ENCODE measurements at regions not wholly inside any gene's neighbourhood (a gene's known extent, or its start where the extent isn't known, plus 50 kb on each side); places are given as distances from the start of the nearest gene placed in this dataset.
A peak's percentile ranks its signal among the peaks of the same experiment; 100 is the strongest.

DNA sequence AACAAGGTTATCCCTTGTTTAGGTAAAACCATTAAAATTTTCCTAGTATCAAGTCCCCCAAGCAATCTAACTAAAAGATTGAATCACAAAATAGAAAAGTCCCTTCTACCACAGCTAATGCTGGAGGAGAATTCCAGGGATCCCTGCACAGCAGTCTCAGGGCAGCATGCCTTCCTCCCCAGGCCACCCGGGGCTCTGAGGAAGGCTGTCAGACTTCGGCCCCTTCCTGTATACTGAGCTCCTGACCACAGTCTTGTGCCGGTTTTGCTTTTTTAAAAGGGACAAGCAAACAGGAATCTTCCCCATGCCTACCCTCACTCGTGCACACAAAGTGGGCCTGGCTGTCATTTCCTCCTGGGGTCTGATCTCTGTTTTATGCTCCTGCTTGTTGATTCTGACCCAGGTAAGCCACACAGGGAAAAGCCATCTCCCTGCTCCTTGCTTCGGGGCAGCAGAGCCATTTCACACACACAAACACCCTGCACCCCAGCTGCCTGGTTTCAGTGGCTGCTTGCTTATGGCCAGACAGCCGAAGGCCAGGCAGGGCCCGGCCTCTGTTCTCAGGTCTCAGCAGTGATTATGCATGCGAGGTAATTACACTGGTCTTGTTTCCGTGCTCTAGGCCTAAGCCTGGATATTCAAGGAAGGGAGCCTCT is 211.9 kb downstream of the NXNL2 start:
- DNase-seq = no peak
- Histone ChIP-seq H3K27ac (peak overlapping the region; percentile 50 to 62), H3K4me3 (no peak overlapping the region)

DNA sequence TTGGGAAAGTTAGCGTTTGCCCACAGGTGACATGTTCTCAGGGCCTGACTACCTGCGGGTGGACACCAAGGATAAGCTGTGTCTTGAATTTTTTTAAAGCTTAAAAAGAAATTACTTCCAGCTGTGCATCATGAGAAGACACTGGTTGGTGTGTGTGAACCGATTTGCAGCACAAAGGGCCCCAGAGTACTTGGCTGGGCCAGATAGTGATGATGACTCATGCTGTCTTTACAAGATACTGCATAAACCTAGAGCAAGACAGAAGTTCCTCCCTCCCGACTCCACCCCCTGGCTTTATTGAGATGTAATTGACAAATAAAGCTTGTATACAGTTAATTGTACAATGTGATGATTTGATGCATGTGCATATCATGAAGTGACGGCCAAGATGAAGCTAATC is 212.8 kb downstream of the NXNL2 start:
- intact Hi-C loops (cut with DNase I; ENCODE audit: low total_unique reads) = loop anchor here (5.0 kb wide), 1 partner anchor 250 kb away; no protein-coding TSS in a partner anchor
- Histone ChIP-seq H3K36me3 (no peaks in the 10 kb centered on the region), H3K4me1 (peaks cover 4 to 8% of the 10 kb centered on the region in 2 donors), H3K27me3 (no peaks in the 10 kb centered on the region), H3K9me3 (no peaks in the 10 kb centered on the region), H3K4me3 (no peak overlapping the region), H3K27ac (peak overlapping the region; percentile 50 to 62)
- peak; percentile 57 to 74 for DNase-seq
- TF ChIP-seq POLR2A (IDR thresholded peaks at IDR 0.05) = no peak
- TF ChIP-seq, protein P1, sequence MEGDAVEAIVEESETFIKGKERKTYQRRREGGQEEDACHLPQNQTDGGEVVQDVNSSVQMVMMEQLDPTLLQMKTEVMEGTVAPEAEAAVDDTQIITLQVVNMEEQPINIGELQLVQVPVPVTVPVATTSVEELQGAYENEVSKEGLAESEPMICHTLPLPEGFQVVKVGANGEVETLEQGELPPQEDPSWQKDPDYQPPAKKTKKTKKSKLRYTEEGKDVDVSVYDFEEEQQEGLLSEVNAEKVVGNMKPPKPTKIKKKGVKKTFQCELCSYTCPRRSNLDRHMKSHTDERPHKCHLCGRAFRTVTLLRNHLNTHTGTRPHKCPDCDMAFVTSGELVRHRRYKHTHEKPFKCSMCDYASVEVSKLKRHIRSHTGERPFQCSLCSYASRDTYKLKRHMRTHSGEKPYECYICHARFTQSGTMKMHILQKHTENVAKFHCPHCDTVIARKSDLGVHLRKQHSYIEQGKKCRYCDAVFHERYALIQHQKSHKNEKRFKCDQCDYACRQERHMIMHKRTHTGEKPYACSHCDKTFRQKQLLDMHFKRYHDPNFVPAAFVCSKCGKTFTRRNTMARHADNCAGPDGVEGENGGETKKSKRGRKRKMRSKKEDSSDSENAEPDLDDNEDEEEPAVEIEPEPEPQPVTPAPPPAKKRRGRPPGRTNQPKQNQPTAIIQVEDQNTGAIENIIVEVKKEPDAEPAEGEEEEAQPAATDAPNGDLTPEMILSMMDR (IDR thresholded peaks at IDR 0.05) = no peak

More for the DNA sequence above, 211.9 kb downstream of the NXNL2 start:
- TF ChIP-seq POLR2A (IDR thresholded peaks at IDR 0.05) = no peak
- TF ChIP-seq, protein P1 (IDR thresholded peaks at IDR 0.05) = no peak
- Histone ChIP-seq H3K27me3 (no peaks in the 10 kb centered on the region), H3K36me3 (no peaks in the 10 kb centered on the region), H3K4me1 (peaks cover 4 to 8% of the 10 kb centered on the region in 2 donors), H3K9me3 (no peaks in the 10 kb centered on the region)
- intact Hi-C loops (cut with DNase I; ENCODE audit: low total_unique reads) = loop anchor here (5.0 kb wide), 1 partner anchor 250 kb away; no protein-coding TSS in a partner anchor

DNA sequence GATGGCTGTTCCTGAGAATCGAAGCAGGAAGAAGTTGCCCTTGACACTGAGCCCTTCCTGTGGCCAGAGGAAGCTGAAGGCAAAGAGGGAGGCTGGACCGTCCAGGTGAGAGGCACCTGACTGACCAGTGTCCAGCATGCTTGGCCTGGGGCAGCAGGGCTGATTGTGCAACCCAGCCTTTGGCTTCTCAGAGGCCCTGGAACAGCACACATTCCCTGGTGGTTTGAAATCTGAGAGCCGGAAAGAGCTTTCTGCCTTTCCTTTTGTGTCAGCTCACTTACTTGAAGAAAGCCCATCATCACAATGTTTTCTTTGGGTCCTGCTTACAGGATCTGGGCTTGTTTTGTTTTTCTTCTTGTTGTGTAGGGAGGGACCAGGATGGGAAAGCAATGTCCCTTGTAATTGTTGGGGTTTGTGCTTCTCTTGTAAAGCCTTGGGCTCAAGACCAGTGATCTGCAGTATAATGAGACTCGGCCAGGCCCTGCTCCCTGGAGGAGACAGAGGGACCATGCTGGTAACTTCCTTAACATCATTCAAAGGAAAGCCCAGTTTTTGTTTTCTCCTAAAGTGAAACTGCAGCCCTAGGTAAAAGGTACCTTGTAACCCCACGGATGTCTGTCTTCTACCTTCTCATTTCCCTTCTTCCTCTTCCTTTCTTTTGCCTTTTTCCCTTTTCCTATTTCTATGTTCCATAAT is 213.7 kb downstream of the NXNL2 start:
- DNase-seq = peak; percentile 69 to 70
- H3K4me1 ChIP-seq = peaks cover 4 to 8% of the 10 kb centered on the region in 2 donors
- H3K36me3 ChIP-seq = no peaks in the 10 kb centered on the region
- H3K4me3 ChIP-seq = no peak overlapping the region
- no peaks in the 10 kb centered on the region for H3K27me3 ChIP-seq
- H3K9me3 ChIP-seq = no peaks in the 10 kb centered on the region
- intact Hi-C loops (cut with DNase I; ENCODE audit: low total_unique reads) = loop anchor here (5.0 kb wide), 1 partner anchor 249 kb away; no protein-coding TSS in a partner anchor
- H3K27ac ChIP-seq = peak overlapping the region; percentile 43 to 62
- TF ChIP-seq, protein P1 (IDR thresholded peaks at IDR 0.05) = no peak
- TF ChIP-seq POLR2A (IDR thresholded peaks at IDR 0.05) = no peak

DNA sequence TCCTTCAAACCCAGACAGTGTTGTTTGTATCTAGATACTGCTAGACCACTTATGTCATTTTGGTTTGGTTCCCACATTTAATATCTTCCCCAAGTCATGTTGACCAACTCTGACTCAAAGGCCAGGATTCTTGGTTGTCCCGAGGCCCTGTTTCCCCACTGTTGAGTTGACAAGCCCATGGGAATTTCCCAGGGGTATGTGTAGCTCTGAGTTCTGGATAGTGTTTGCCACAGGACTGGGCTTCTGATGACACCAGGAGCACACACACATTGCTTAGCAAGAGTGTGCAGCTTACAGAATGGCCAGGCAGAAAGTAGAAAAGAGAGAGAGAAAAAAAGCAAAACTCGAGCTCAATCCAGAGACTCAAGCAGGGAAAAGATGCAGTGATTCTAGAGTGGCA is 214.4 kb downstream of the NXNL2 start:
- H3K4me1 ChIP-seq = peaks cover 4 to 8% of the 10 kb centered on the region in 2 donors
- H3K27ac ChIP-seq = peak overlapping the region in 1 of 2 donors; percentile 62
- H3K4me3 ChIP-seq = no peak overlapping the region
- TF ChIP-seq POLR2A (IDR thresholded peaks at IDR 0.05) = no peak
- TF ChIP-seq, protein P1 (IDR thresholded peaks at IDR 0.05) = no peak
- H3K27me3 ChIP-seq = no peaks in the 10 kb centered on the region
- intact Hi-C loops (cut with DNase I; ENCODE audit: low total_unique reads) = loop anchor here (5.0 kb wide), 1 partner anchor 248 kb away; no protein-coding TSS in a partner anchor
- no peaks in the 10 kb centered on the region for H3K9me3 ChIP-seq
- no peak for DNase-seq
- no peaks in the 10 kb centered on the region for H3K36me3 ChIP-seq

DNA sequence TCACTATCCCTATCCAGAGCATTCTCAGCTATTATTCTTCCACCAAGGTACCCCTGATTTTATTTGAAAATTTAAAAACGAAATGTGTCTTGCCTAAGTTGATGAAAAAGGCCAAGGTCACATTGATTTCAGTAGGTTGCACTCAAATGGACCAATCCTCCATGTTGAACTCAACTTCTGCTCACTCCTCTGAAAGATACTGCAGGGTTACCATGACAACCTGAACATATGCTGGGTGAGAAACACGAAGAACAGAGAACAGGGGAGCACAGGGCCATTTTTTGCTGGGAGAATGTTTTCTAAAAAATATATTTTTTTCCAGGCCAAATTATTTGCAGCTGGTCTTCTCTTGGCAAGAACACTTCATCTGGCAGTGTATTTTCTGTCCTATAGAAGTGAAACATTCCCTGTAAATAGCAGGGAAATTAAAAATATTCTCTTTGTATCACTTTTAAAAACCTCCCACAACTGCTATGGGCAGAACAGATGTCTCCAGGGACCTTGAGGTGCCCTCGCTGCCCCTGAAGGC is 215.9 kb downstream of the NXNL2 start:
- no peak overlapping the region for H3K4me3 ChIP-seq
- H3K27me3 ChIP-seq = no peaks in the 10 kb centered on the region
- H3K4me1 ChIP-seq = peaks cover 4 to 8% of the 10 kb centered on the region in 2 donors
- TF ChIP-seq POLR2A (IDR thresholded peaks at IDR 0.05) = no peak
- TF ChIP-seq, protein P1 (IDR thresholded peaks at IDR 0.05) = no peak
- intact Hi-C loops (cut with DNase I; ENCODE audit: low total_unique reads) = no loop called here
- H3K27ac ChIP-seq = no peak overlapping the region
- no peaks in the 10 kb centered on the region for H3K36me3 ChIP-seq
- H3K9me3 ChIP-seq = no peaks in the 10 kb centered on the region
- no peak for DNase-seq
